Activated CD4-positive, alpha-beta T cell treated with anti-CD3 and anti-CD28 coated beads for 36 hours (primary cell): ENCODE measurements at regions not wholly inside any gene's neighbourhood (a gene's known extent, or its start where the extent isn't known, plus 50 kb on each side); places are given as distances from the start of the nearest gene placed in this dataset.

Experiments used
- ATAC-seq: fragments of 200-7000 bp; cut with Tn5 transposase; one replicate; pipeline ENCODE4 v1.10.0; 2021; ENCODE audit warnings: mild to moderate bottlenecking, moderate library complexity
- CTCF ChIA-PET: fragments of 350-600 bp; sonication (Branson Sonifier 250); formaldehyde crosslinking; loops from one replicate; lab custom pipeline; 2021; ENCODE audit warnings: antibody characterized with exemption; lab: Charles Lee
- POLR2A ChIA-PET: fragments of 350-600 bp; sonication (Branson Sonifier 250); formaldehyde crosslinking; loops from one replicate; lab custom pipeline; 2021; ENCODE audit warnings: antibody characterized with exemption, inconsistent platforms; lab: Charles Lee
- DNase-seq: peaks from one replicate; pipeline ENCODE4 v3.0.0-alpha.2; 2020
- H3K27ac Mint-ChIP-seq: one replicate; pipeline ENCODE4 v1.8.0; 2021; ENCODE audit warnings: mixed read lengths
- H3K27me3 Mint-ChIP-seq: one replicate; pipeline ENCODE4 v1.8.0; 2021; ENCODE audit warnings: mixed read lengths
- H3K36me3 Mint-ChIP-seq: one replicate; pipeline ENCODE4 v1.8.0; 2021; ENCODE audit warnings: low read depth, mixed read lengths
- H3K4me1 Mint-ChIP-seq: one replicate; pipeline ENCODE4 v1.8.0; 2021; ENCODE audit warnings: mixed read lengths
- H3K4me3 Mint-ChIP-seq: one replicate; pipeline ENCODE4 v1.8.0; 2021; ENCODE audit warnings: mild to moderate bottlenecking, moderate library complexity, mixed read lengths
- H3K9me3 Mint-ChIP-seq: one replicate; pipeline ENCODE4 v1.8.0; 2021; ENCODE audit warnings: low read depth, mixed read lengths
- intact Hi-C, 2 experiments: fragments of 100-400 bp; cut with DNase I in 1 of 2; cut with micrococcal nuclease in 1 of 2; formaldehyde crosslinking; loops; one replicate each; pipeline versions ENCODE4 v1.14.2 to v1.15.1; 2022 to 2024; cut with DNase I, micrococcal nuclease

GRCh38 chr19:30202060-30202600 is 170.1 kb upstream of the ZNF536 start:
- Mint-ChIP-seq H3K36me3 (no peaks in the 10 kb centered on the region), H3K27me3 (peaks cover 3% of the 10 kb centered on the region), H3K4me1 (no peaks in the 10 kb centered on the region), H3K4me3 (no peak overlapping the region), H3K9me3 (peaks cover 3% of the 10 kb centered on the region), H3K27ac (no peak overlapping the region)
- intact Hi-C loops, result no loop called here
- no peak for ATAC-seq
- CTCF ChIA-PET, result no interaction called here
- POLR2A ChIA-PET, result no interaction called here
- DNase-seq, result no peak

- Mint-ChIP-seq H3K9me3 (no peaks in the 10 kb centered on the region), H3K4me3 (no peak overlapping the region), H3K27me3 (peaks cover 1% of the 10 kb centered on the region), H3K36me3 (no peaks in the 10 kb centered on the region), H3K4me1 (no peaks in the 10 kb centered on the region), H3K27ac (no peak overlapping the region)
- no peak for DNase-seq
- ChIA-PET POLR2A (no interaction called here), CTCF (no interaction called here)
- ATAC-seq, result no peak
- intact Hi-C loops, result no loop called here
Observed at GRCh38 chr19:30204721-30205120, 167.5 kb upstream of the ZNF536 start.

- no peaks in the 10 kb centered on the region for H3K36me3 Mint-ChIP-seq
- POLR2A ChIA-PET, result no interaction called here
- CTCF ChIA-PET, result interaction anchor here (1.0 kb wide), 1 partner anchor 11 kb away, joined by 3 read pairs; no protein-coding TSS in a partner anchor
- DNase-seq (no peak), ATAC-seq (no peak)
- intact Hi-C loops, result no loop called here
- H3K27ac Mint-ChIP-seq, result no peak overlapping the region
- H3K4me1 Mint-ChIP-seq, result no peaks in the 10 kb centered on the region
- H3K9me3 Mint-ChIP-seq, result no peaks in the 10 kb centered on the region
- peaks cover 1% of the 10 kb centered on the region for H3K27me3 Mint-ChIP-seq
- H3K4me3 Mint-ChIP-seq, result no peak overlapping the region
Observed at GRCh38 chr19:30206187-30206586, 166.0 kb upstream of the ZNF536 start.

DNA sequence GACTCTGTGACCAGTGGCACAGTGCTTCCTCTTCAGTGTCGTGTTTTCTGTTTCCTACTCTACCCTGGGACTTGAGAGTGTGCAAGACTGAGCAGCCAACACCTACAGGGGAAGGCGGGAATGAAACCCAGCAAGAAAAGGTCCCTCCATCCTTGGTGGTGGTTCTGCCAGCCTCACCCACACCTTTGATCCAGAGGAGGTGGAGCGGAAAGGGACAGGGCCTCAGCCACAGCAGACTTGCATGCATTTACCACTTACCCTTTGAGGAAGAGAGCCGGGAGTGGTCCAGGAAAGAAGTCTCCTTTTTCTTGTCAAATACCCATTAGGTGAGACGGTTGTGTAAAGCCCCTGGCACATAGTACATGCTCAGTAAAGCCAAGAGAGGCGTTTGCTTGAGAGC is 164.8 kb upstream of the ZNF536 start:
- POLR2A ChIA-PET, result no interaction called here
- CTCF ChIA-PET, result no interaction called here
- Mint-ChIP-seq H3K36me3 (no peaks in the 10 kb centered on the region), H3K27ac (no peak overlapping the region), H3K4me1 (no peaks in the 10 kb centered on the region), H3K9me3 (no peaks in the 10 kb centered on the region), H3K4me3 (no peak overlapping the region), H3K27me3 (peaks cover 1% of the 10 kb centered on the region)
- intact Hi-C loops, result no loop called here
- DNase-seq, result no peak
- no peak for ATAC-seq

DNA sequence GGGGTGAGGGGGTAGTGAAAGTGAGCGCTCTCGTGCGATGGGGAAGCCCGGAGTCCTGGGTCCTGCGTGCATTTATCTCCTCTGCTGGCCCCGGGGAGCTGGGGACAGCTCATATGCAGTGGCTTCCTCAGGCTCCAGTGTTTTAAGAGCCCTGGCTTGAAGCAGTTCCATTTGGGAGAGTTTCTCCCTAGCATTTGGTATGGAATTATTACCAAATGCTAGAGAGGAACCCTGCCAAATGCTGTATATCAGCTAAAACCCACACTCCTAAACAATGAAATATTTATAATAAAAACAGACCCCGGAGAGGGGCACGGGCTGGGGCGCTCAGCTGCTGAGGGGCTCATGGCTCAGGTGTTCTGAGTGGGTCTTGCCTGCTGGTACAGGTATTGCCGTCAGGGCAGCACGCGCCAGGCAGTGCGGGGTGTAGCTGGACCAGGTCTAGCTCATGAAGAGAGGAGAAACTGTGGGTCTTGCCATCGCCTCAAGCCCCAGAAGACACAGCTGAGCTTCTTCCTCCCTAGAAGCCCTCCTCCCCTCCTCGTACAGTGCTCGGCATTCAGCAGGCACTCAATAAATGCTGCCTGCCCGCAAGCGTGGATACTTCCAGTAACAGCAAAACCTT is 163.6 kb upstream of the ZNF536 start:
- peaks cover 6% of the 10 kb centered on the region for H3K27me3 Mint-ChIP-seq
- ChIA-PET POLR2A (no interaction called here), CTCF (interaction anchor here (0.5 to 0.8 kb wide), 2 partner anchors 15 to 475 kb away, joined by 3 read pairs; no protein-coding TSS in a partner anchor)
- ATAC-seq, result no peak
- H3K27ac Mint-ChIP-seq, result no peak overlapping the region
- no peak overlapping the region for H3K4me3 Mint-ChIP-seq
- no peak for DNase-seq
- no peaks in the 10 kb centered on the region for H3K36me3 Mint-ChIP-seq
- no peaks in the 10 kb centered on the region for H3K9me3 Mint-ChIP-seq
- no peaks in the 10 kb centered on the region for H3K4me1 Mint-ChIP-seq
- intact Hi-C loops, result no loop called here

DNA sequence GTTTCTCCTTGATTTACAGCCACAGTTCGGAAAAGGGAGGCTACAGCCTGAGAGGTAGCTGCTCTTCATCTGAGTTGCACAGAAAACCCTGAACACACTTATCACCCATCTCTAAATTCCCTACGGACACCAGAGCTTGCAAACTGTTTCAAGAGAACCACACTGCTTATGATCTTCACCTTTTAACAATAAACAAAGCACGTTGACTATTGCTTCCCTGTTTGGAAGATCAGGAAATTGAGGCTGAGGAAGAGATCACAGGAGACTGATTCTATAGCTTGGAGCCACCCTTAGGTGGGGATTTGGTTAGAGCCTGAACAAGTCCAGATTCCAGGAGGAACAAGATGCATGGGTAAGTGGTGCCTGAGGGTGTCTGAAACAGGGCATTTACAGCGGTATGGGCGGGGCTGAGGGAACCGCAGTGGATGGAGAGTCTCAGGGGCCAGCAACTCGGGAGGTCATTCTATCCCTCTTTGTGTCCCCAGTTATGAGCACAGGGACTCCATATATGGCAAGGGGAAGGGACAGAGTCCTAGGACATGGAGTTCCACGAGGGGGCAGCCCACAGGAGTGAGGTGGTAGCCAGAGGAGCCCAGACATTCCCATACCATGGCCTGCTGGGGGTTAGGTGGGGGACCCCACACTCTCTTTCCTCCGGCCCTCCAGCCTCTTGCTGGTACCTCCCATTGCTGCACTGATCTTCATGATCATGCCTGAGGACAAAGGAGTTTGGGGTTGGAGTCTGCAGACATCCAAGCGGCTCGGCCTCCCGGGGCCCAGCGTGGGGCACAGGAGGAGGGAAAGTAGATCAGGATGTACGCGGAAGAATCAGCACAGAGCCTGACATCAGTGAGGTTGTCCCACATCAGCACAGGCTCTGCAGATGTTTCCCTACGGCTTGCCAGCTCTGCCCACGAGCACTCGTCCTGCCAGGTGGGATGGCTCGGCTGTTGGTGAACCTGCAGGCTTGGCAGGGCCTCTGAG is 162.3 kb upstream of the ZNF536 start:
- POLR2A ChIA-PET, result no interaction called here
- H3K9me3 Mint-ChIP-seq, result no peaks in the 10 kb centered on the region
- CTCF ChIA-PET, result interaction anchor here (0.6 kb wide), 1 partner anchor 344 kb away, joined by 3 read pairs; no protein-coding TSS in a partner anchor
- ATAC-seq, result no peak
- no peak overlapping the region for H3K27ac Mint-ChIP-seq
- intact Hi-C loops, result no loop called here
- no peaks in the 10 kb centered on the region for H3K36me3 Mint-ChIP-seq
- no peak for DNase-seq
- H3K27me3 Mint-ChIP-seq, result peaks cover 6% of the 10 kb centered on the region
- H3K4me3 Mint-ChIP-seq, result no peak overlapping the region
- H3K4me1 Mint-ChIP-seq, result peaks cover 5% of the 10 kb centered on the region

DNA sequence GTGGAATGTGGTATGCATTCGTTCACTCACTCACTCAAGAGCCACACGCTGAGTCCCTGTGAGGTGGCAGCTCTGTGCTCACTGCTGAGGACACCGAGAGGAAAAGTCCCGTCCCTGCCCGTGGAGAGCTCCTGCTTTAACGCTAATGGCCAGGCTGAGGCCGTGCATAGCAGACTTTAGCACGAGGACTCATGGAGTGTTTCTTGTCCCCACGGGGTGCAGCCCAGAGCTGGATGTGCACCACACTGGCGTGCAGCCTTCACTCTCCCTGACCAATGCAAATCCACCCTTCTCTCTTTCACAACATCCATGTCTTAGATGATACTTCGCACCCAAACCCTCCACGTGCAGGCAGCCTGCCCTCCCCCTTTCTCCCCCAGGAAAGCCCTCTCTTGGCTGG is 159.6 kb upstream of the ZNF536 start:
- CTCF ChIA-PET, result no interaction called here
- Mint-ChIP-seq H3K4me3 (no peak overlapping the region), H3K27me3 (peaks cover 13% of the 10 kb centered on the region), H3K9me3 (no peaks in the 10 kb centered on the region), H3K27ac (no peak overlapping the region), H3K36me3 (no peaks in the 10 kb centered on the region), H3K4me1 (peaks cover 7% of the 10 kb centered on the region)
- intact Hi-C loops, result no loop called here
- ATAC-seq, result no peak
- no peak for DNase-seq
- POLR2A ChIA-PET, result no interaction called here

DNA sequence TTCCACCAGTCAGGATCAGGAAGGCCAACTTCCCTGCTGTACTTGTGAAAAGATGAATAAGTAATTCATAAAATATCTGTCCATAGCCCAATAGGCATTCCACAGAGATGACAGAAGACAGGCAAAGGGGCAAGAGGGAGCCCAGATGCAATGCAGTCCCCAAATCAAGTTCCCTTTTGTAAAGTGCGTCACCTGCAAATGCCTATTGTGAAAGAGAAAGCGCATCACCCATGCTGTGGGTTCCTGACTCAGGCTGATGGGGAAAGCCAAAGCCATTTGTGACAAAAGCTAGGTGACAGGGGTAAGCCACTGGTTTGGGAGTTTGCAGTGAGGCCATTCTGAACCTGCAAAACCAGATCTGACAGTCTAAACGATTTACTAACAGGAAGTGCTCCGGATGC is 157.5 kb upstream of the ZNF536 start:
- CTCF ChIA-PET, result interaction anchor here (0.6 to 0.7 kb wide), 2 partner anchors 87 to 94 kb away, joined by 3 read pairs; no protein-coding TSS in a partner anchor
- Mint-ChIP-seq H3K36me3 (no peaks in the 10 kb centered on the region), H3K9me3 (no peaks in the 10 kb centered on the region), H3K27me3 (peaks cover 14% of the 10 kb centered on the region), H3K27ac (no peak overlapping the region), H3K4me3 (no peak overlapping the region), H3K4me1 (peaks cover 7% of the 10 kb centered on the region)
- POLR2A ChIA-PET, result interaction anchor here (0.7 kb wide), 1 partner anchor 15 kb away, joined by 3 read pairs; no protein-coding TSS in a partner anchor
- intact Hi-C loops, result no loop called here
- DNase-seq (peak; percentile 66), ATAC-seq (peak; percentile 98)

DNA sequence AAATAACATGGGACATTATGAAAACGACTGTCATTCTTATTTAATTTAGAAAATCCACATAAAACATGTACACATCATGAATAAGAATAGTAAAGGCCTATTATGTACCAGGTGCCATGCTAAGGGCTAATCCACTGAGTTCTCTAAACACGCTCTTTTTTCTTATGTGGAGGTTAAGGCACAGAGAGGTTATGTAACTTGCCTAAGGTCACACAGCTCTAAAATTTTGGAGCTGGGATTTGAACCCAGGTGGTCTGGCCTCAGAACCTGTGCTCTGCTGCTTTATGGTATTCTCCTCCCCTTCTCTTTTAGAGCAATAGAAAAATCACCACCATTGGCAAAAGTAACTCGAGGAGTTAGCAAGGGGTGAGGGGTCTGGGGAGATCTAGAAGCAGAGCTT is 156.9 kb upstream of the ZNF536 start:
- Mint-ChIP-seq H3K27me3 (peaks cover 14% of the 10 kb centered on the region), H3K27ac (no peak overlapping the region), H3K4me1 (peaks cover 7% of the 10 kb centered on the region), H3K4me3 (no peak overlapping the region), H3K36me3 (no peaks in the 10 kb centered on the region), H3K9me3 (no peaks in the 10 kb centered on the region)
- intact Hi-C loops, result no loop called here
- CTCF ChIA-PET, result interaction anchor here (0.6 kb wide), 2 partner anchors 70 to 1240 kb away, joined by 3 to 4 read pairs; no protein-coding TSS in a partner anchor
- DNase-seq (no peak), ATAC-seq (no peak)
- POLR2A ChIA-PET, result no interaction called here

- H3K27ac Mint-ChIP-seq, result no peak overlapping the region
- peaks cover 23% of the 10 kb centered on the region for H3K27me3 Mint-ChIP-seq
- H3K4me3 Mint-ChIP-seq, result no peak overlapping the region
- ChIA-PET CTCF (interaction anchor here (0.8 kb wide), 1 partner anchor 1491 kb away, joined by 3 read pairs; no protein-coding TSS in a partner anchor), POLR2A (no interaction called here)
- DNase-seq, result no peak
- no peaks in the 10 kb centered on the region for H3K36me3 Mint-ChIP-seq
- no peak for ATAC-seq
- H3K4me1 Mint-ChIP-seq, result peaks cover 7% of the 10 kb centered on the region
- H3K9me3 Mint-ChIP-seq, result no peaks in the 10 kb centered on the region
- intact Hi-C loops, result no loop called here
Observed at GRCh38 chr19:30216453-30216852, 155.7 kb upstream of the ZNF536 start.

DNA sequence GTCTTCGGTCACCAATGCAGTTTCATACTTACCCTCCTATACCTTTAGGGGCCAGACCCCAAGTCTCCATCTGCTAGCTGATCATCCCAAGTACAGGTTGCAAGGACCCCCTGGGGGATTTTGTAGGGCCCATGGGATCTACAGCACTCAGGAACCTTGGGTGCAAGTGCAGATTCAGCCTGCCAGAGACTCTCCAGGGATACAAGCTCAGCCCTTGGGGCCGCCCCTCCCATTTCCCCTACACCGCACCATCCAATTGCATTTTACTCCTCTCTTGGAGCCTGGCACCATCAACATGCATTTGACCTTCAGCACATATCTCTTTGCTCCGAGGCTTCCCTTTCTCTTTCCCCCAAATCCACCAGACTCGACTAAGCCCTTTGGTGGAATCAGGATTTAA is 154.7 kb upstream of the ZNF536 start:
- no peak overlapping the region for H3K27ac Mint-ChIP-seq
- intact Hi-C loops, result no loop called here

More for the DNA sequence above, 154.7 kb upstream of the ZNF536 start:
- DNase-seq (no peak), ATAC-seq (no peak)
- Mint-ChIP-seq H3K4me3 (no peak overlapping the region), H3K9me3 (no peaks in the 10 kb centered on the region), H3K36me3 (no peaks in the 10 kb centered on the region), H3K27me3 (peaks cover 29% of the 10 kb centered on the region), H3K4me1 (peaks cover 7% of the 10 kb centered on the region)
- ChIA-PET POLR2A (no interaction called here), CTCF (interaction anchor here (0.6 to 0.8 kb wide), 3 partner anchors 30 to 1490 kb away, joined by 3 read pairs; no protein-coding TSS in a partner anchor)
